H1 (cell line): ENCODE measurements at regions not wholly inside any gene's neighbourhood (a gene's known extent, or its start where the extent isn't known, plus 50 kb on each side); places are given as distances from the start of the nearest gene placed in this dataset.

Experiments used
- BCL11A ChIP-seq, 2 experiments: IDR thresholded peaks; one replicate each; pipeline ENCODE4 v1.6.1; 2011; ENCODE audit warnings: low read depth in 2 of 2, low read length in 2 of 2, mild to moderate bottlenecking in 2 of 2
- CHD2 ChIP-seq: IDR thresholded peaks from 2 replicates; pipeline ENCODE4 v1.6.1; 2012; ENCODE audit warnings: low read length, improper control_type of control experiment
- CTCF ChIP-seq, 3 experiments: IDR thresholded peaks; 1 replicate in 2 of 3; 2 replicates in 1 of 3; pipeline versions ENCODE4 v1.5.1 to v1.6.1; 2011; ENCODE audit warnings: low read length in 3 of 3, mild to moderate bottlenecking in 3 of 3, inconsistent platforms in 2 of 3, low read depth in 1 of 3, moderate library complexity in 1 of 3; ENCODE audit not compliant: insufficient read depth in 1 of 3; ENCODE audit errors: control extremely low read depth in 1 of 3
- GABPA ChIP-seq: IDR thresholded peaks from 2 replicates; pipeline ENCODE4 v1.6.1; 2011; ENCODE audit warnings: mild to moderate bottlenecking, low read length, moderate library complexity, borderline replicate concordance; ENCODE audit not compliant: insufficient read depth
- JUN ChIP-seq: IDR thresholded peaks from 2 replicates; pipeline ENCODE4 v1.6.1; 2011; ENCODE audit warnings: low read depth, mild to moderate bottlenecking, improper control_type of control experiment, low read length
- MAFK ChIP-seq: IDR thresholded peaks from 2 replicates; pipeline ENCODE4 v1.6.1; 2012; ENCODE audit warnings: low read depth, mild to moderate bottlenecking, improper control_type of control experiment, low read length
- RFX5 ChIP-seq: IDR thresholded peaks from 2 replicates; pipeline ENCODE4 v1.6.1; 2011; ENCODE audit warnings: low read depth, low read length, improper control_type of control experiment, borderline replicate concordance
- RNF2 ChIP-seq: fragments of 200-900, 300-1000 bp; sonication (generic); IDR thresholded peaks from 2 replicates; pipeline ENCODE4 v1.7.1; 2016; ENCODE audit warnings: borderline replicate concordance, low read depth, mild to moderate bottlenecking, antibody characterized with exemption, low read length; ENCODE audit not compliant: poor library complexity, severe bottlenecking; ENCODE audit errors: missing control alignments
- SP1 ChIP-seq: IDR thresholded peaks from 2 replicates; pipeline ENCODE4 v1.6.1; 2011; ENCODE audit warnings: low read depth, low read length
- SP2 ChIP-seq: IDR thresholded peaks from 2 replicates; pipeline ENCODE4 v1.6.1; 2012; ENCODE audit warnings: mild to moderate bottlenecking, low read length, inconsistent platforms

GRCh38 chr6:44666324-44666723 is 278.8 kb downstream of the CDC5L start:
- TF ChIP-seq BCL11A (IDR thresholded peaks at IDR 0.05; ENCODE audit: low read depth in 2 of 2, low read length in 2 of 2), result no peak
- no peak for TF ChIP-seq GABPA
- TF ChIP-seq JUN, result no peak
- no peak for TF ChIP-seq CTCF (IDR thresholded peaks at IDR 0.05; ENCODE audit: control extremely low read depth in 1 of 3, insufficient read depth in 1 of 3, low read depth in 1 of 3, low read length in 3 of 3)
- TF ChIP-seq SP2, result no peak
- TF ChIP-seq CHD2, result no peak
- TF ChIP-seq SP1, result no peak
- no peak for TF ChIP-seq RNF2
- TF ChIP-seq MAFK, result no peak
- no peak for TF ChIP-seq RFX5
